PC-3 (cell line): ENCODE measurements at regions not wholly inside any gene's neighbourhood (a gene's known extent, or its start where the extent isn't known, plus 50 kb on each side); places are given as distances from the start of the nearest gene placed in this dataset.

Experiments
- ATAC-seq: fragments of 200-7000 bp; cut with Tn5 transposase; 2 replicates; pipeline ENCODE4 v1.9.1; 2020; ENCODE audit warnings: mild to moderate bottlenecking, moderate library complexity
- BruUV-seq: library from RNA; stranded (reverse); fragments of 400-500 nt; replicated peaks from 2 replicates; lab custom pipeline; 2021; lab: Mats Ljungman, UMichigan
- CTCF ChIA-PET: fragments of 300-600 bp; sonication (Branson Sonifier 250); formaldehyde crosslinking; loops from one replicate; lab custom pipeline; 2022; ENCODE audit warnings: antibody characterized with exemption; lab: Charles Lee
- POLR2A ChIA-PET: fragments of 300-600 bp; sonication (Branson Sonifier 250); formaldehyde crosslinking; loops from one replicate; lab custom pipeline; 2022; ENCODE audit warnings: antibody characterized with exemption; ENCODE audit not compliant: unreplicated experiment; lab: Charles Lee
- DNase-seq: peaks from one replicate; pipeline ENCODE4 v3.0.0-alpha.2; 2015
- H2AFZ ChIP-seq: fragments of 300-600 bp; sonication (generic); 2 replicates; pipeline ENCODE4 v1.6.0; 2016; ENCODE audit warnings: antibody characterized with exemption, low read length
- H3F3A ChIP-seq: fragments of 300-600 bp; sonication (generic); one replicate; pipeline ENCODE4 v1.6.0; 2017; ENCODE audit warnings: antibody characterized with exemption, low read length, control low read depth, mild to moderate bottlenecking; ENCODE audit not compliant: unreplicated experiment
- H3K27ac ChIP-seq: fragments of 300-600 bp; sonication (generic); 2 replicates; pipeline ENCODE4 v1.5.1; 2016; ENCODE audit warnings: mild to moderate bottlenecking, low read length
- H3K27me3 ChIP-seq: fragments of 300-600 bp; sonication (generic); 2 replicates; pipeline ENCODE4 v1.6.1; 2016; ENCODE audit warnings: low read length, mixed read lengths
- H3K36me3 ChIP-seq: fragments of 300-600 bp; sonication (generic); 2 replicates; pipeline ENCODE4 v1.6.1; 2016; ENCODE audit warnings: low read depth, mixed run types, low read length, mixed read lengths
- H3K4me1 ChIP-seq: fragments of 300-600 bp; sonication (generic); 2 replicates; pipeline ENCODE4 v1.5.1; 2016; ENCODE audit warnings: low read length; ENCODE audit not compliant: insufficient read depth
- H3K4me2 ChIP-seq: fragments of 300-600 bp; sonication (generic); 2 replicates; pipeline ENCODE4 v1.6.0; 2016; ENCODE audit warnings: low read length
- H3K4me3 ChIP-seq: fragments of 300-600 bp; sonication (generic); 2 replicates; pipeline ENCODE4 v1.5.1; 2016; ENCODE audit warnings: mild to moderate bottlenecking, low read length, mixed read lengths
- H3K79me2 ChIP-seq: fragments of 300-600 bp; sonication (generic); 2 replicates; pipeline ENCODE4 v1.6.1; 2017; ENCODE audit warnings: low read length, mixed read lengths
- H3K9ac ChIP-seq: fragments of 300-600 bp; sonication (generic); 2 replicates; pipeline ENCODE4 v1.6.0; 2016; ENCODE audit warnings: mild to moderate bottlenecking, low read length
- H3K9me2 ChIP-seq: fragments of 300-600 bp; sonication (generic); replicated peaks from 2 replicates; pipeline ENCODE4 v1.6.1; 2016; ENCODE audit warnings: mixed run types, low read length, mixed read lengths
- H3K9me3 ChIP-seq: fragments of 300-600 bp; sonication (generic); 2 replicates; pipeline ENCODE4 v1.6.1; 2016; ENCODE audit warnings: low read length, mixed read lengths
- H4K20me1 ChIP-seq: fragments of 300-600 bp; sonication (generic); 2 replicates; pipeline ENCODE4 v1.6.1; 2016; ENCODE audit warnings: low read length, mixed read lengths
- CTCF ChIP-seq: fragments of 300-600 bp; sonication (generic); conservative IDR thresholded peaks from 2 replicates; pipeline ENCODE4 v1.5.1; 2017; ENCODE audit warnings: antibody characterized with exemption, low read depth, mild to moderate bottlenecking, low read length
- EZH2 ChIP-seq: fragments of 300-600 bp; sonication (generic); IDR thresholded peaks from one replicate; pipeline ENCODE4 v1.6.1; 2017; ENCODE audit warnings: antibody characterized with exemption, mild to moderate bottlenecking, low read length; ENCODE audit not compliant: unreplicated experiment
- EZH2phosphoT487 ChIP-seq: fragments of 300-600 bp; sonication (generic); IDR thresholded peaks from 2 replicates; pipeline ENCODE4 v1.6.1; 2018; ENCODE audit warnings: mild to moderate bottlenecking, antibody characterized with exemption, low read length, borderline replicate concordance
- intact Hi-C: fragments of 100-400 bp; cut with micrococcal nuclease; formaldehyde crosslinking; loops from 2 replicates; pipeline ENCODE4 v1.9.0; 2023

- CTCF ChIA-PET, result no interaction called here
- Histone ChIP-seq H3K9me2 (no peaks in the 10 kb centered on the region), H3K9ac (no peak overlapping the region), H2AFZ (no peak overlapping the region), H3F3A (no peaks in the 10 kb centered on the region), H4K20me1 (no peaks in the 10 kb centered on the region), H3K36me3 (no peaks in the 10 kb centered on the region), H3K4me3 (no peak overlapping the region), H3K9me3 (no peaks in the 10 kb centered on the region), H3K79me2 (no peaks in the 10 kb centered on the region), H3K4me1 (no peaks in the 10 kb centered on the region), H3K27ac (no peak overlapping the region), H3K4me2 (no peak overlapping the region), H3K27me3 (no peaks in the 10 kb centered on the region)
- no peak for TF ChIP-seq EZH2
- TF ChIP-seq EZH2phosphoT487, result no peak
- no peak for TF ChIP-seq CTCF
- POLR2A ChIA-PET, result no interaction called here
- DNase-seq (no peak), ATAC-seq (no peak)
- intact Hi-C loops, result no loop called here
- no TSS peak for BruUV-seq
Measured at GRCh38 chr1:194477908-194478307, 1291.5 kb upstream of the B3GALT2 start.

- POLR2A ChIA-PET, result no interaction called here
- intact Hi-C loops, result no loop called here
- no peaks in the 10 kb centered on the region for H3F3A ChIP-seq
- H3K9ac ChIP-seq, result no peak overlapping the region
- H3K27me3 ChIP-seq, result no peaks in the 10 kb centered on the region
- TF ChIP-seq EZH2 (no peak), CTCF (no peak), EZH2phosphoT487 (no peak)
- DNase-seq (no peak), ATAC-seq (no peak)
- no peaks in the 10 kb centered on the region for H3K9me2 ChIP-seq
- no peaks in the 10 kb centered on the region for H3K4me1 ChIP-seq
- no peaks in the 10 kb centered on the region for H4K20me1 ChIP-seq
- no peak overlapping the region for H3K27ac ChIP-seq
- no TSS peak for BruUV-seq
- CTCF ChIA-PET, result no interaction called here
- H3K4me2 ChIP-seq, result no peak overlapping the region
- no peak overlapping the region for H2AFZ ChIP-seq
- H3K79me2 ChIP-seq, result no peaks in the 10 kb centered on the region
- H3K9me3 ChIP-seq, result no peaks in the 10 kb centered on the region
- H3K36me3 ChIP-seq, result no peaks in the 10 kb centered on the region
- no peak overlapping the region for H3K4me3 ChIP-seq
Measured at GRCh38 chr1:194476872-194477271, 1290.5 kb upstream of the B3GALT2 start.

GRCh38 chr1:194476351-194476750, 1289.9 kb upstream of the B3GALT2 start:
- Histone ChIP-seq H3K9me2 (no peaks in the 10 kb centered on the region), H3K36me3 (no peaks in the 10 kb centered on the region), H4K20me1 (no peaks in the 10 kb centered on the region), H3K9me3 (no peaks in the 10 kb centered on the region), H3K4me1 (no peaks in the 10 kb centered on the region), H3K27ac (no peak overlapping the region), H3K79me2 (no peaks in the 10 kb centered on the region), H3K27me3 (no peaks in the 10 kb centered on the region), H3K4me3 (no peak overlapping the region), H2AFZ (no peak overlapping the region), H3K9ac (no peak overlapping the region), H3F3A (no peaks in the 10 kb centered on the region), H3K4me2 (no peak overlapping the region)
- no TSS peak for BruUV-seq
- intact Hi-C loops, result no loop called here
- ChIA-PET CTCF (no interaction called here), POLR2A (no interaction called here)
- no peak for TF ChIP-seq CTCF
- no peak for TF ChIP-seq EZH2phosphoT487
- no peak for ATAC-seq
- DNase-seq, result no peak
